ENCODE measurements at regions not wholly inside any gene's neighbourhood (a gene's known extent, or its start where the extent isn't known, plus 50 kb on each side); places are given as distances from the start of the nearest gene placed in this dataset.

GRCh38 chr12:91577586-91578539, 395.2 kb upstream of the DCN start:
- no peak for DNase-seq (ENCODE audit: low read depth)

- DNase-seq (ENCODE audit: low read depth): no peak
Observed at GRCh38 chr12:91576432-91576831, 393.8 kb upstream of the DCN start.

GRCh38 chr12:91575630-91576029, 393.0 kb upstream of the DCN start:
- DNase-seq (ENCODE audit: low read depth): no peak

- no peak for DNase-seq (ENCODE audit: low read depth)
Observed at GRCh38 chr12:91574975-91575374, 392.4 kb upstream of the DCN start.

- DNase-seq (ENCODE audit: low read depth): no peak
Observed at GRCh38 chr12:91574391-91574790, 391.8 kb upstream of the DCN start.

GRCh38 chr12:91572869-91573268, 390.3 kb upstream of the DCN start:
- no peak for DNase-seq (ENCODE audit: low read depth)

- no peak for DNase-seq (ENCODE audit: low read depth)
Observed at GRCh38 chr12:91567100-91567485, 384.5 kb upstream of the DCN start.

- DNase-seq (ENCODE audit: low read depth): no peak
Observed at GRCh38 chr12:91566328-91567099, 383.9 kb upstream of the DCN start.

- no peak for DNase-seq (ENCODE audit: low read depth)
Observed at GRCh38 chr12:91565846-91566245, 383.2 kb upstream of the DCN start.

GRCh38 chr12:91565246-91565645, 382.6 kb upstream of the DCN start:
- DNase-seq (ENCODE audit: low read depth): no peak

- no peak for DNase-seq (ENCODE audit: low read depth)
Observed at GRCh38 chr12:91563011-91563765, 380.6 kb upstream of the DCN start.

GRCh38 chr12:91562476-91562875, 379.9 kb upstream of the DCN start:
- DNase-seq (ENCODE audit: low read depth): no peak

- DNase-seq (ENCODE audit: low read depth): no peak
Observed at GRCh38 chr12:91561958-91562325, 379.3 kb upstream of the DCN start.

- DNase-seq (ENCODE audit: low read depth): no peak
Observed at GRCh38 chr12:91561301-91561957, 378.8 kb upstream of the DCN start.

GRCh38 chr12:91556909-91557308, 374.3 kb upstream of the DCN start:
- no peak for DNase-seq (ENCODE audit: low read depth)

- no peak for DNase-seq (ENCODE audit: low read depth)
Observed at GRCh38 chr12:91555436-91556415, 373.1 kb upstream of the DCN start.

- no peak for DNase-seq (ENCODE audit: low read depth)
Observed at GRCh38 chr12:91551927-91552326, 369.3 kb upstream of the DCN start.

GRCh38 chr12:91551242-91551641, 368.6 kb upstream of the DCN start:
- no peak for DNase-seq (ENCODE audit: low read depth)

- DNase-seq (ENCODE audit: low read depth): no peak
Observed at GRCh38 chr12:91542666-91543065, 360.0 kb upstream of the DCN start.

GRCh38 chr12:91542067-91542466, 359.4 kb upstream of the DCN start:
- DNase-seq (ENCODE audit: low read depth): no peak

- DNase-seq (ENCODE audit: low read depth): no peak
Observed at GRCh38 chr12:91538418-91538817, 355.8 kb upstream of the DCN start.

Data from GM04503 (cell line).